ENCODE measurements at regions not wholly inside any gene's neighbourhood (a gene's known extent, or its start where the extent isn't known, plus 50 kb on each side); places are given as distances from the start of the nearest gene placed in this dataset.

DNA sequence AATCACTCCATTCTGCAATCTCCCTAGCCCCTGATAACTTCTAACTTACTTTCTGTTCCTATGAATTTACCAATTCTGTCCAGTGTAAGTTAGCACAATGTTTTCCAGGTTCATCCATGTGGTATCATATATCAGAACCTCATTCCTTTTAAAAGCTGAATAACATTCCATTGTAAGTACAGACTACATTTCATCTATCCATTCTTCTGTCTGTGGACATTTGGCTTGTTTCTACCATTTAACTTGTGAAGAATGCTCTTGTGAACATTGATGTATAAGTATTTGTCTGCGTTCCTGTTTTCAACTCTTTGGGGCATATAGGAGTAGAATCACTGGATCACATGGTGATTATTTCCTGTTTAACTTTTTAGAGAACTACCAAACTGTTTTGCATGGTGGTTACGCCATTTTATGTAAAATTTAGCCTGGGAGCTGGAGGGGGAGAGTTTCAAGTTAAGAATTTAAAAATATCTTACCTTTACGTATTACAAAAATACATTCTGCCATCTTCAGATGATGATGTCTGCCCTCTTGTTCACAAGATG lies 156.5 kb downstream of the BTBD3 start:
- intact Hi-C loops (cut with DNase I): no loop called here
- 84 to 90% methylated on average over 3 of the region's 3 CpGs for WGBS, 2 donors
- Histone ChIP-seq H3K27me3 (no peaks in the 10 kb centered on the region), H3K4me1 (no peaks in the 10 kb centered on the region), H3K27ac (no peak overlapping the region), H3K9me3 (no peaks in the 10 kb centered on the region), H3K36me3 (no peaks in the 10 kb centered on the region), H3K4me3 (replicated peaks in 1 of 3) (no peak overlapping the region)
- TF ChIP-seq POLR2A (IDR thresholded peaks at IDR 0.05): no peak
- TF ChIP-seq, protein P1, sequence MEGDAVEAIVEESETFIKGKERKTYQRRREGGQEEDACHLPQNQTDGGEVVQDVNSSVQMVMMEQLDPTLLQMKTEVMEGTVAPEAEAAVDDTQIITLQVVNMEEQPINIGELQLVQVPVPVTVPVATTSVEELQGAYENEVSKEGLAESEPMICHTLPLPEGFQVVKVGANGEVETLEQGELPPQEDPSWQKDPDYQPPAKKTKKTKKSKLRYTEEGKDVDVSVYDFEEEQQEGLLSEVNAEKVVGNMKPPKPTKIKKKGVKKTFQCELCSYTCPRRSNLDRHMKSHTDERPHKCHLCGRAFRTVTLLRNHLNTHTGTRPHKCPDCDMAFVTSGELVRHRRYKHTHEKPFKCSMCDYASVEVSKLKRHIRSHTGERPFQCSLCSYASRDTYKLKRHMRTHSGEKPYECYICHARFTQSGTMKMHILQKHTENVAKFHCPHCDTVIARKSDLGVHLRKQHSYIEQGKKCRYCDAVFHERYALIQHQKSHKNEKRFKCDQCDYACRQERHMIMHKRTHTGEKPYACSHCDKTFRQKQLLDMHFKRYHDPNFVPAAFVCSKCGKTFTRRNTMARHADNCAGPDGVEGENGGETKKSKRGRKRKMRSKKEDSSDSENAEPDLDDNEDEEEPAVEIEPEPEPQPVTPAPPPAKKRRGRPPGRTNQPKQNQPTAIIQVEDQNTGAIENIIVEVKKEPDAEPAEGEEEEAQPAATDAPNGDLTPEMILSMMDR (IDR thresholded peaks at IDR 0.05): no peak
- no peak for DNase-seq

DNA sequence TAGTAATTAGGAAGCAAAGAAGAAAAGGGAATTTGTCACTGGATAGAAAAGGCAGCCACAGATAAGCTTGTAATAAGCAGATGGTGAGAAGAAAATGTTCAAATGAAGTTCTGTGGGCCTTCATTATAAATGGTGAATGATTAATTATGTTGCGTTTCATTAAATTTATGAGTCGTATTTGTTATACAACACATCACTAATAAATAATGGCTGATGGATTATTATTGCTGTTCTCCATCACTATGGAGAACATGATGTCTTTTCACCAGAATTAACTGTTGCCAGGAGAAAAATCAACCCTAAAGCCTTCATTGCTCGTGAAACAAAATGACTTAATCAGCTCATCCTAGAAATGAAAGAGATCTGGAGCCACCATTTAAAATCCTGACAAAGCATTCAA lies 158.5 kb downstream of the BTBD3 start:
- TF ChIP-seq POLR2A (IDR thresholded peaks at IDR 0.05): no peak
- TF ChIP-seq, protein P1 (IDR thresholded peaks at IDR 0.05): no peak
- no peaks in the 10 kb centered on the region for H3K9me3 ChIP-seq

DNA sequence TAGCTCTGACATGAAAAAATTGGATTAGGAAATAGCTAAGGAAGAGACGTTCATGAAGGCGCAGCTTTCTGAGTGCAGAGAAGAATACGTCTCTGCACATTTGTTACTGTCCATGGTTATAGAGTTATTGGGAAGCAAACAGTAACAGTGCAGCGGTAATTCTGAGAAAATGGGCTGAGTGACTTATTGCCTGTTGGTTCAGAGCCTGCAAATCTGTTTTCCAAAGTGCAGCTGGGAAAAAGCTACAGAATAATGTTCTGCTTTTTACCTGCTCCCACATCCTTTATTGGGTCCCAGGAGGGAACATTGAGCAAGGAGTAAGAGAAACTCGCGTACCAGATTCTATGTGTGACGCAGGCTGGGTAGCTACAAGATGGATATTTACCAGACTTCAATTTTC lies 160.2 kb downstream of the BTBD3 start:
- Histone ChIP-seq H3K27ac (no peak overlapping the region), H3K27me3 (no peaks in the 10 kb centered on the region), H3K36me3 (no peaks in the 10 kb centered on the region), H3K4me3 (replicated peaks in 1 of 3) (no peak overlapping the region), H3K4me1 (no peaks in the 10 kb centered on the region), H3K9me3 (no peaks in the 10 kb centered on the region)
- TF ChIP-seq, protein P1 (IDR thresholded peaks at IDR 0.05): no peak
- TF ChIP-seq POLR2A (IDR thresholded peaks at IDR 0.05): no peak
- 72 to 90% methylated on average over 7 of the region's 7 CpGs for WGBS, 2 donors
- intact Hi-C loops (cut with DNase I): no loop called here
- no peak for DNase-seq

More for the DNA sequence above, 158.5 kb downstream of the BTBD3 start:
- Histone ChIP-seq H3K4me1 (no peaks in the 10 kb centered on the region), H3K27me3 (no peaks in the 10 kb centered on the region), H3K27ac (no peak overlapping the region), H3K4me3 (replicated peaks in 1 of 3) (no peak overlapping the region), H3K36me3 (no peaks in the 10 kb centered on the region)
- intact Hi-C loops (cut with DNase I): no loop called here
- no peak for DNase-seq
- WGBS, 2 donors: 93 to 95% methylated on average over 3 of the region's 3 CpGs

DNA sequence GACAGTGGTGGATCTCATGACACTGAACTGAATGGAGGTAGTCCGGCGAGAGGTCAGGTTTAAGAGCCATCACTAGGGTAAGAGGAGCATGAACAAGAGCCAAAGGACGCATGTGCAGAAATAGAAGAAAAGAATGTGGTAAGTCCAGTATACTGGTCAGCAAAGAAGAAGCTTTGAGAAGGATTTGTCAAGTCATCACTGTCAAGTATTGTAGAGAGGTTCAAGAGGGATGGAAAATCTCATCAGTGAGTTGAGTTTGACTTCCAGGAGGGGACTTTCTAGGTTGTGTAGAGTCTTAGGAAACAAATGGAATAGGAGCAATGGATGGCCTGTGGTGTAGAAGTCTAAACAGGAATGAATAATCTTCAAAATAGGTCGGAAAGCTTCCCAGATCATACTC lies 161.8 kb downstream of the BTBD3 start:
- H3K4me3 ChIP-seq (replicated peaks in 1 of 3): no peak overlapping the region
- no peaks in the 10 kb centered on the region for H3K36me3 ChIP-seq
- DNase-seq: no peak
- no peak overlapping the region for H3K27ac ChIP-seq
- intact Hi-C loops (cut with DNase I): no loop called here
- H3K4me1 ChIP-seq: no peaks in the 10 kb centered on the region
- whole genome bisulfite sequencing, 2 donors: 71 to 81% methylated on average over 4 of the region's 4 CpGs
- H3K27me3 ChIP-seq: no peaks in the 10 kb centered on the region
- no peaks in the 10 kb centered on the region for H3K9me3 ChIP-seq
- TF ChIP-seq POLR2A (IDR thresholded peaks at IDR 0.05): no peak
- TF ChIP-seq, protein P1 (IDR thresholded peaks at IDR 0.05): no peak

DNA sequence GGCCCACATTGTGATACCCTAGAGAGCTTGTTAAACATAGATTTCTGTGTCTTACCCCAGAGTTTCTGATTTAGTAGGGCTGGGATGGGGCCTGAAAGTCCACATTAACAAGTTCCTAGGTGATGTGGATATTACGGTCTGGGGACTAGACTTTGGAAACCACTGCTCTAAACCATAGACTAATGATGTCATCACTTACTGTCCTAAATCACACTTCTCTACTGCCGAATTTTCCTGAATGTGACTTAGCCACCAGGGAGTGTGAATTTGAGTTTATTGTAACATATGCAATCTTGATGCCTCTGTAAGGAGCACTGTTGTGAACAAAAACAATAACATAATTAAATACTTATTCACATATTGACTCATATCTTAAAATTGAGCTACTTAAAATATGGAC lies 165.6 kb downstream of the BTBD3 start:
- no peaks in the 10 kb centered on the region for H3K36me3 ChIP-seq
- no peak for DNase-seq

More for the DNA sequence above, 165.6 kb downstream of the BTBD3 start:
- Histone ChIP-seq H3K27me3 (no peaks in the 10 kb centered on the region), H3K9me3 (no peaks in the 10 kb centered on the region), H3K4me3 (replicated peaks in 1 of 3) (no peak overlapping the region), H3K27ac (no peak overlapping the region), H3K4me1 (no peaks in the 10 kb centered on the region)
- intact Hi-C loops (cut with DNase I): no loop called here
- 67 to 92% methylated on average over 2 of the region's 2 CpGs for WGBS, 2 donors
- TF ChIP-seq, protein P1 (IDR thresholded peaks at IDR 0.05): no peak
- TF ChIP-seq POLR2A (IDR thresholded peaks at IDR 0.05): no peak
